A549 (cell line): ENCODE measurements at regions not wholly inside any gene's neighbourhood (a gene's known extent, or its start where the extent isn't known, plus 50 kb on each side); places are given as distances from the start of the nearest gene placed in this dataset.
A peak's percentile ranks its signal among the peaks of the same experiment; 100 is the strongest.

ENCODE experiments used
- ATAC-seq, 2 experiments: fragments of 200-7000 bp in 1 of 2; fragments of >200 bp in 1 of 2; cut with Nextera tagmentation in 1 of 2; cut with Tn5 transposase in 1 of 2; 3 replicates each; pipeline versions ENCODE4 v1.8.0 to v1.9.1; 2018 to 2020; ENCODE audit warnings: mild to moderate bottlenecking in 1 of 2, moderate library complexity in 1 of 2
- CTCF ChIA-PET: fragments of 300-600 bp; sonication (Branson Sonifier 250); formaldehyde crosslinking; extraction: SDS; loops from one replicate; lab custom pipeline; 2021; ENCODE audit warnings: antibody characterized with exemption, inconsistent platforms; lab: Yijun Ruan, JAX
- POLR2A ChIA-PET: fragments of 350-600 bp; formaldehyde crosslinking; extraction: SDS; loops from one replicate; lab custom pipeline; 2021; ENCODE audit warnings: antibody characterized with exemption, inconsistent platforms; lab: Yijun Ruan, JAX
- DNase-seq, 2 experiments: peaks; one replicate each; pipeline versions ENCODE4 v3.0.0 to v3.0.0-alpha.2; 2011 to 2016; ENCODE audit warnings: low read depth in 1 of 2, low spot score in 1 of 2
- FAIRE-seq: peaks from 2 replicates; lab custom pipeline; 2011; peaks lifted over from hg19 to GRCh38; lab: Jason Lieb, UNC
- H3K27ac ChIP-seq, 2 experiments: fragments of >200 bp; sonication (Bioruptor Twin); formaldehyde crosslinking; 3 replicates each; pipeline ENCODE4 v1.5.1; 2016 to 2017
- H3K4me1 ChIP-seq: fragments of >200 bp; sonication (Bioruptor Twin); formaldehyde crosslinking; 3 replicates; pipeline ENCODE4 v1.6.1; 2016
- H3K4me2 ChIP-seq: fragments of >200 bp; sonication (Bioruptor Twin); formaldehyde crosslinking; 3 replicates; pipeline ENCODE4 v1.6.1; 2016
- H3K4me3 ChIP-seq: fragments of >200 bp; sonication (Bioruptor Twin); formaldehyde crosslinking; 3 replicates; pipeline ENCODE4 v1.5.1; 2016
- H3K9me3 ChIP-seq: fragments of >200 bp; sonication (Bioruptor Twin); formaldehyde crosslinking; 3 replicates; pipeline ENCODE4 v1.6.1; 2016
- CBX2 ChIP-seq: fragments of 200-600 bp; sonication (generic); IDR thresholded peaks from 2 replicates; pipeline ENCODE4 v1.6.1; 2016; ENCODE audit warnings: low read depth, mild to moderate bottlenecking, borderline replicate concordance
- CBX8 ChIP-seq: fragments of 200-600 bp; sonication (generic); IDR thresholded peaks from 2 replicates; pipeline ENCODE4 v1.6.1; 2016
- CHD4 ChIP-seq: fragments of 200-600 bp; sonication (generic); IDR thresholded peaks from 2 replicates; pipeline ENCODE4 v1.6.1; 2016; ENCODE audit warnings: antibody characterized with exemption, mild to moderate bottlenecking, borderline replicate concordance
- CTCF ChIP-seq: fragments of >200 bp; sonication (Bioruptor Twin); formaldehyde crosslinking; IDR thresholded peaks from 3 replicates; pipeline ENCODE4 v1.5.1; 2016
- E2F6 ChIP-seq: IDR thresholded peaks from 2 replicates; pipeline ENCODE4 v1.6.1; 2012; ENCODE audit warnings: low read depth, borderline replicate concordance
- EHF ChIP-seq: fragments of 250-450 bp; sonication (Bioruptor Pico); IDR thresholded peaks from 2 replicates; pipeline ENCODE4 v1.5.0; 2020; ENCODE audit warnings: mild to moderate bottlenecking
- ELK1 ChIP-seq: fragments of 150-350 bp; IDR thresholded peaks from 2 replicates; pipeline ENCODE4 v1.6.1; 2014; ENCODE audit warnings: low read depth, mild to moderate bottlenecking, low read length
- EP300 ChIP-seq, 2 experiments: fragments of >200 bp; sonication (Bioruptor Twin); formaldehyde crosslinking; IDR thresholded peaks; 2 replicates in 1 of 2; 3 replicates in 1 of 2; pipeline ENCODE4 v1.6.1; 2016 to 2017
- FOSL2 ChIP-seq, 2 experiments: fragments of 450-650 bp in 1 of 2; fragments of >200 bp in 1 of 2; sonication (Bioruptor Twin) in 1 of 2; formaldehyde crosslinking; IDR thresholded peaks; 2 replicates each; pipeline versions ENCODE4 v1.5.0 to v1.6.1; 2016 to 2020; ENCODE audit warnings: mild to moderate bottlenecking in 1 of 2, moderate library complexity in 1 of 2
- HEYL ChIP-seq: fragments of 250-450 bp; sonication (Bioruptor Pico); IDR thresholded peaks from 2 replicates; pipeline ENCODE4 v1.8.0; 2021; ENCODE audit warnings: mild to moderate bottlenecking, moderate library complexity
- HOXA7 ChIP-seq: fragments of 250-450 bp; sonication (Bioruptor Pico); IDR thresholded peaks from 2 replicates; pipeline ENCODE4 v1.5.0; 2020; ENCODE audit warnings: mild to moderate bottlenecking, moderate library complexity
- HOXB5 ChIP-seq: fragments of 250-450 bp; sonication (Bioruptor Pico); IDR thresholded peaks from 2 replicates; pipeline ENCODE4 v1.5.0; 2020; ENCODE audit warnings: mild to moderate bottlenecking, moderate library complexity
- JUN ChIP-seq, 2 experiments: fragments of >200 bp; sonication (Bioruptor Twin); formaldehyde crosslinking; IDR thresholded peaks; 2 replicates in 1 of 2; 3 replicates in 1 of 2; pipeline ENCODE4 v1.6.1; 2016 to 2017
- JUNB ChIP-seq: fragments of >200 bp; sonication (Bioruptor Twin); formaldehyde crosslinking; IDR thresholded peaks from 2 replicates; pipeline ENCODE4 v1.6.1; 2016
- KDM5A ChIP-seq: fragments of 200-600 bp; sonication (generic); IDR thresholded peaks from 2 replicates; pipeline ENCODE4 v1.6.1; 2016; ENCODE audit warnings: antibody characterized with exemption, mild to moderate bottlenecking
- MYC ChIP-seq: IDR thresholded peaks from 2 replicates; pipeline ENCODE4 v1.6.1; 2012; ENCODE audit warnings: mild to moderate bottlenecking, inconsistent platforms, low read length, improper control_type of control experiment, borderline replicate concordance
- NPAS2 ChIP-seq: fragments of 250-450 bp; sonication (Bioruptor Pico); IDR thresholded peaks from 2 replicates; pipeline ENCODE4 v1.8.0; 2022; ENCODE audit warnings: mild to moderate bottlenecking, moderate library complexity, borderline replicate concordance
- RARB ChIP-seq: fragments of 250-450 bp; sonication (Bioruptor Pico); IDR thresholded peaks from 2 replicates; pipeline ENCODE4 v1.8.0; 2021; ENCODE audit warnings: mild to moderate bottlenecking, moderate library complexity
- RNF2 ChIP-seq: fragments of 200-600 bp; sonication (generic); IDR thresholded peaks from 2 replicates; pipeline ENCODE4 v1.6.1; 2016; ENCODE audit warnings: low read depth, mild to moderate bottlenecking, antibody characterized with exemption, moderate library complexity, borderline replicate concordance
- SREBF2 ChIP-seq: fragments of 450-650 bp; IDR thresholded peaks from 2 replicates; pipeline ENCODE4 v1.6.1; 2014; ENCODE audit warnings: mild to moderate bottlenecking, moderate library complexity
- TP53 ChIP-seq: fragments of 250-450 bp; sonication (Bioruptor Pico); IDR thresholded peaks from 2 replicates; pipeline ENCODE4 v1.5.0; 2021; ENCODE audit warnings: mild to moderate bottlenecking, moderate library complexity
- ZFP36 ChIP-seq: fragments of 450-650 bp; IDR thresholded peaks from 2 replicates; pipeline ENCODE4 v1.6.1; 2014; ENCODE audit warnings: borderline replicate concordance; ENCODE audit not compliant: partially characterized antibody
- WGBS: methylation state at CpG from one replicate; pipeline ENCODE4 v1.1.6; 2017; ENCODE audit errors: missing lambda C conversion rate; 5-methylcytosine and 5-hydroxymethylcytosine counted together

- DNase-seq (no peak), ATAC-seq (no peak), FAIRE-seq (no peak)
- POLR2A ChIA-PET = no interaction called here
- 26% methylated on average over 1 of the region's 3 CpGs for WGBS
- no peaks in the 10 kb centered on the region for H3K9me3 ChIP-seq
- TF ChIP-seq HOXA7 (CRISPR knock-in tag) (no peak), EP300 (IDR thresholded peaks at IDR 0.05) (no peak), ZFP36 (no peak), HOXB5 (no peak)
- no peak overlapping the region for H3K4me3 ChIP-seq
- CTCF ChIA-PET = no interaction called here
- no peak overlapping the region for H3K4me2 ChIP-seq
- H3K27ac ChIP-seq = no peak overlapping the region
- no peaks in the 10 kb centered on the region for H3K4me1 ChIP-seq
These were observed 633.4 kb upstream of the CXADR start for GRCh38 chr21:16879479-16879878.

GRCh38 chr21:16891821-16892220 is 621.0 kb upstream of the CXADR start:
- FAIRE-seq (no peak), DNase-seq (peak in 1 of 2 experiments; percentile 21), ATAC-seq (no peak; a peak in 1 of 6 replicates)
- ChIA-PET POLR2A (no interaction called here), CTCF (no interaction called here)
- Histone ChIP-seq H3K4me1 (no peaks in the 10 kb centered on the region), H3K9me3 (no peaks in the 10 kb centered on the region), H3K4me3 (no peak overlapping the region), H3K27ac (no peak overlapping the region), H3K4me2 (no peak overlapping the region)
- 56% methylated on average over 1 of the region's 1 CpG for WGBS
- TF ChIP-seq HOXB5 (no peak), NPAS2 (CRISPR knock-in tag) (no peak), JUN (IDR thresholded peaks at IDR 0.05) (no peak), CBX8 (no peak), TP53 (no peak), KDM5A (no peak), CHD4 (no peak), JUNB (no peak)

- no peak for DNase-seq
- H3K9me3 ChIP-seq = no peaks in the 10 kb centered on the region
- no peaks in the 10 kb centered on the region for H3K4me1 ChIP-seq
- H3K4me3 ChIP-seq = no peak overlapping the region
- ChIA-PET POLR2A (no interaction called here), CTCF (no interaction called here)
- no peak for ATAC-seq
- no peak for TF ChIP-seq CBX2
- no peak for TF ChIP-seq ELK1
- no peak for TF ChIP-seq CHD4
- no peak for FAIRE-seq
- no peak overlapping the region for H3K27ac ChIP-seq
- 35% methylated on average over 1 of the region's 1 CpG for WGBS
- no peak overlapping the region for H3K4me2 ChIP-seq
These were observed 612.2 kb upstream of the CXADR start for GRCh38 chr21:16900685-16901084.

GRCh38 chr21:16908077-16908476 is 604.8 kb upstream of the CXADR start:
- FAIRE-seq (no peak), DNase-seq (peak in 1 of 2 experiments; percentile 20), ATAC-seq (no peak)
- CTCF ChIA-PET = no interaction called here
- Histone ChIP-seq H3K9me3 (no peaks in the 10 kb centered on the region), H3K4me2 (no peak overlapping the region), H3K4me1 (no peaks in the 10 kb centered on the region), H3K27ac (no peak overlapping the region), H3K4me3 (no peak overlapping the region)
- POLR2A ChIA-PET = no interaction called here
- TF ChIP-seq FOSL2 (IDR thresholded peaks at IDR 0.05) = no peak
- TF ChIP-seq FOSL2 (CRISPR knock-in tag; IDR thresholded peaks at IDR 0.05) = peak; percentile 26; the same call in 1 of the 2 replicates
- no peak for TF ChIP-seq EHF (CRISPR knock-in tag)
- WGBS = 64% methylated on average over 1 of the region's 1 CpG

- DNase-seq (no peak), FAIRE-seq (no peak), ATAC-seq (no peak)
- ChIA-PET CTCF (no interaction called here), POLR2A (no interaction called here)
- Histone ChIP-seq H3K4me2 (no peak overlapping the region), H3K9me3 (no peaks in the 10 kb centered on the region), H3K4me1 (no peaks in the 10 kb centered on the region), H3K27ac (no peak overlapping the region), H3K4me3 (no peak overlapping the region)
- 82% methylated on average over 4 of the region's 4 CpGs for WGBS
- TF ChIP-seq MYC = no peak
- no peak for TF ChIP-seq ELK1
- TF ChIP-seq RARB (CRISPR knock-in tag) = no peak
- TF ChIP-seq JUN (IDR thresholded peaks at IDR 0.05) = no peak
- no peak for TF ChIP-seq E2F6
- no peak for TF ChIP-seq RNF2
- no peak for TF ChIP-seq SREBF2
- no peak for TF ChIP-seq HEYL (CRISPR knock-in tag)
- no peak for TF ChIP-seq CTCF
- no peak for TF ChIP-seq JUNB
These were observed 602.2 kb upstream of the CXADR start for GRCh38 chr21:16910435-16911165.
